ENCODE measurements at regions not wholly inside any gene's neighbourhood (a gene's known extent, or its start where the extent isn't known, plus 50 kb on each side); places are given as distances from the start of the nearest gene placed in this dataset.
"Not testable (repeated sequence)": the region's sequence is repeated elsewhere in the genome, so short reads cannot be mapped to it uniquely, and the experiment has no call there.

DNA sequence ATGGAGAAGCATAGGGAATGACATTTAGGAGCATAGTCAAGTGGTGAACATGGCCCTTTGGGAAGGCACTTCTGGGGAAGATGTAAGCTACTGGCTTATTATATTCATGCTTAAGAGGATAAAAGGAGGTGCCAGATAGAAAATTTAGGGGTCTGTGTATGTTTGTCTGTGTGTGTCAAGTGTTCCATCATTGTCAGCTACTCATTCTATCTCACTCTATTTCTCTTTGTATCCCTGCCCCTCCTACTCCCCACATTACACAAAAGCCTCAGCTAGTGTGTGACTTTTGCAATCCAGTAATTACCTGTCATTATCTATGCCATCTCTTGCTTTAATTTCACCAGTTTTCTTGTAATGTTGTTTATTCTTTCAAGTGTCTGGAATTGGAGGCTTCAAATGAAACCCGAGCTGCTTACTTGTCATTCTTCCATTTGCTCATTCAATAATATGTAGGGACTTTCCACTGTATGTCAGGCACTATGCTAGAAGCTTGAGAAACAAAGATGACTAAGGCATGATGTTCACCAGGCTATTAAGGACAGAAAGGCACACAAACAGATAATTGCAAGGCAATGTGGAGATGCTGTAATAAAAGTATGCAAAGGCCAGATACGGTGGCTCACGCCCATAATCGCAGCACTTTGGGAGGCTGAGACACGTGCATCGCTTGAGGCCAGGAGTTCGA is 229.8 kb upstream of the TEX13C start:
- intact Hi-C loops (cut with micrococcal nuclease): no loop called here

DNA sequence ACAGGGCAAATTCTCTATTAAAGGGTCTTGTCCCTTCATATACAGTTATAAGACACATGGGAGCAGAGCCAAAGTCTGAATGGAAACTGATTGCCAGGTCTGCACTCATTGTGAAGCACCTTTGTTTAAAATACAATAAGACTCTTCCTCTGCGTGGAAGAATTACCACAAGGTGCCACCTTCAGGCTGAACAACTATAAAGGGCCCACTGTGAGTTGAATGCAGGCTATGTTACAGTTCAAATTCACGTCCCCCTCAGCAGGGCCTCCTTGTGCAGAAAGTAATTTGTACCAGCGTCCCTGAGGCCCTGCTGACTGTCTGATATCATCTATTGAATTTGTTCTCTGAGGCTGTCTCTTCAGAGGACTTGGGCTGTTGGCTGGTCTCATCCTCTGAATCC is 225.8 kb upstream of the TEX13C start:
- intact Hi-C loops (cut with micrococcal nuclease): no loop called here

DNA sequence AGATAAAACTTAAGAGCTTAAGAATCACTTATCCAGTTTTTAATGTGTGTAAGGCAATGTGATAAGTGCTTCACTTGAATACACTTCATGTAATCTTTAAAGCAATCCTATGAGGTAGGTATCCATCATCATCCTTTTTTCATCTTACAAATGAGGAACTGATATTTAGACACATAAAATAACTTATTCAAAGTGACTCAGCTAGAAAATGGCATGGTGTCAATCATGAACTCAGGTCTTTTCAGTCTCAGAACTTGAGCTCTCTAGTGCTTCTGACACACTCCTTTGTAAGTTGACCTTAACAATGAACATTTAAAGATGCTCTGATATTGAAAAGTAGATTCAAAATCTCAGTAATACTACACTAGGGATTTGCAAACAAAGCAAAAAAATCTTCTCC is 224.8 kb upstream of the TEX13C start:
- intact Hi-C loops (cut with micrococcal nuclease): no loop called here

DNA sequence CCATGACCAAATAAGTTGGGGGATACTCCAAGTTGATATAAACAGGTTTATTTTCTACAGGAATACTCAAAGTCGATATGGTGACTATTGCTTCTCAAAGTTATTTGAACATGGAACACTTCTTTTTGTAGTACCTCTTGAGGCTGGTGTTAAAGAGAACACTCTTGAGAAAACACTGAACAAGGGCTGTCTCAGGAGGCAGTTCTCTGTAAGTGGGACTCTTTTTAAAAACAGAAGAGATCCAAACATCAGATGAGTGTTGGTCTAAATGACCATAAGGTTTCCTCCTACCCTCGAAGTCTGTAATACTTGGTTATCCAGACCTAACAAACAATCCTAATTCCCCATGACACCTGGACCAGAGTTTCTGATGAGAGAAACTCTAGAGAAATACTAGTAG is 223.2 kb upstream of the TEX13C start:
- intact Hi-C loops (cut with micrococcal nuclease): no loop called here

DNA sequence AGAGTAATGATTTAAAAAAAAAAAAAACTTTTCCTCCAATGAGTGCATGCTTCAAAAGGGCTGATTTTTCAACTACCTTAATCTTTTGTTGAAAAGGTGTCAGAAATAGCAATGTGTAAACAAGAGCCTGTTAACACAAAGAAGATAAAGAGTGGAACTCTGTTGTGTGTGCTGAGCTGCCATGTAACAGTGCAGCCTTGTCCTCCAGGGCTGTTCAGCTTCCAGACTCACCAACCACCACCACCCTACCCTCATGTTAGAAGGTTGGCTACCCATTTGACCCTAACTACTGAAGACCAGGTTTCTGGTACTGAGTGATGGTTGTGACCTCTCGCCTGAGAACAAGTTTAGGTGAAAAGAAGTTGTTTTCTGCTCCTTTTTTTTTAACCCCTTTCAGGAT is 222.8 kb upstream of the TEX13C start:
- intact Hi-C loops (cut with micrococcal nuclease): no loop called here

DNA sequence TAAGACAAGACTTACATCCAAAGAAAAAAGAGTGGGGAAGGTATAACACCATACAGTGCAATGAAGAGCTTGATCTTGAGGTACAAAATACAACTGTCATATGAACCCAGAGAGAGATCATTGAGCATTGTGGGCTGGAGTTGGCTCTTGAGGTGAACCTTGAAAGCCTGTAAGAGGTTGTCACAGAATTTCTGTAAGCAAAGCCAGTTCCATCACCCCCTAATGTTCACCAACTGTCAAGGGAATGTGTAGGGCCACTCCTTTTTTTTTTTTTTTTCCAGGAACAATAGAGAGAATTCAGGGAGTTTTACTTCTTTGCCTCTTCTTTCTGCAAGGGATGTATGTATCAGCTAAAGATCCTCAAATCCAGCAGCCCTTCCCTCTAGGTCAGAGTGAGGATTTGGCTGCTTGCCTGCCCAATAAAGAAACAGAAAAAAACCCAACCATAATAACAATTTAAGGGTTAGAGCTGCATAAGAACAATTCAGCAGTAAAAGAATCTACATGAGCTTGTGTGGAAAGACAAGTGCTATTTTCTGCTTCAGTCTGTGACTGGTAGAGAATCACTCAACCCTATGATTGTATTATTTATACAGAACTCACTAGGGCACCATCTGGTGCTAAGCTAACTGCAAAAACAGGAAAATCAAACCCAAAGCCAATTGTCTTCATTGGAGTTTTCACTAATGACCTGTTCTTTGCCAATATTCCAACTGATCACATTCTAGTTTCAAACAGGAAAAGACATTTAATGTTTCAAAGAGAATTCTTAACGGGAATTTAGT is 217.5 kb upstream of the TEX13C start:
- intact Hi-C loops (cut with micrococcal nuclease): no loop called here

DNA sequence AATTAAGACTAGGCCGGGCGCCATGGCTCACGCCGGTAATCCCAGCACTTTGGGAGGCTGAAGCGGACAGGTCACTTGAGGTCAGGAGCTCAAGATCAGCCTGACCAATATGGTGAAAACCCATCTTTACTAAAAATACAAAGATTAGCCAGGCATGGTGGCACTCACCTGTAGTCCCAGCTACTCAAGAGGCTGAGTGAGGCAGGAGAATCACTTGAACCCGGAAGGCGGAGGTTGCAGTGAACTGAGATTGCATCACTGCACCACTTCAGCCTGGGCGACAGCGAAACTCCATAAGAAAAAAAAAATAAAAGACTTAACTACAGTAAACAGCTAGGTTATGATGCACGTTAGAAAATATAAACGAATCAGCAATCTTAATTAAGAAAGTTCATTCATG is 216.0 kb upstream of the TEX13C start:
- intact Hi-C loops (cut with micrococcal nuclease): no loop called here

DNA sequence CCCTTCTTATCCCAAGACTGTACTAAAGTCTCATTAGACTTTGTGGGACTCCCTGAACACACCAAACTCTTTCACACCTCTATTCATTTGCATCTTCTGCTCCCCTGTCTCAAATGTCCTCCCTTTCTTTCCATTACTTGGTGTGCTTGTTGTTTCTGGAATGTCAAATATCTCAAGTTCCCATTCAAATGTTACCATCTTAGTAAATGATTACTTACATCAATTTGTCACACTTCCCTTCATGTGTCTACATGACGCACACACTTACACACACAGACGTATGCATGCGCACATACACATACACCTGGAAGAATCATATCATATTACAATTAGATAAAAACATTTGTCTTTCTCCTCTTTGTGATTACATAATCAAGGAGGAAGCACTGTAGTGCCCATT is 210.8 kb upstream of the TEX13C start:
- intact Hi-C loops (cut with micrococcal nuclease): no loop called here

DNA sequence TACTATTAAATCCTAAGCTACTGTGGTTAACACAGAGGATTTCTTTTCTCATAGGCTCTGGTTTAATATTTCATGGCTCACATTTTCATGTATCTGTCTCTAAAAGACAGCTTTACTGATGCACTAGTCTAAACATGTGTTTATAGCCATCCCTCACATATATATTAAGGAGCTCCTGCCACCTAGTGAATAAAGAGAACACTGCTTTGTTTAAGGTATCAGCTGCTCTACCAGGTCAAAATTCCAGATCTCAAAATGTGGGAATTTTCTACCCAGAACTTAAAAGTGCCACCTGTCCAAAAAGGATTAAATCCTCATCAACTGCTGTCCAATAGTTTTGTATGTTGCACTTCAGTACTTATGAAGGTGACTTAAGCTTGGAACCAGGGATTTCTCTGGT is 188.5 kb upstream of the TEX13C start:
- intact Hi-C loops (cut with micrococcal nuclease): loop anchor here (5.0 kb wide), 1 partner anchor 724 kb away; no protein-coding TSS in a partner anchor

DNA sequence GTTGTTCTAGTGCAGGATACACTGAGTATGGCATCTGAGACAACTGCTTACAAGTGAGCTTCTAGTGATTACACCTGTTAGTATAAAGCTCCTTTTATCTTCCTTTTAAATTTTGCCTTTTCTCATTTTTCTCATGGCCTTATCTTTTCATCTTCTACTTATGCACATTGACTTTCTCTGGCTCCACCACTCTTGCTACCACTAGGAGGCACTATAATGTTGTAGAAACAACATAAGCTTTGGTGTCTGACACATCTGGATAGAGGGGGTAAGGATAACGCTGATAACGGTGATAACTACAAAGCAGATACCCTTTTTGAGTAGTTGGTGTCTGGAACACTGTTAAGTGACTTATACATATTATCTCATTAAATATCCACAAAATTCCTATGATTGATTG is 187.4 kb upstream of the TEX13C start:
- intact Hi-C loops (cut with micrococcal nuclease): loop anchor here (5.0 kb wide), 1 partner anchor 725 kb away; no protein-coding TSS in a partner anchor

DNA sequence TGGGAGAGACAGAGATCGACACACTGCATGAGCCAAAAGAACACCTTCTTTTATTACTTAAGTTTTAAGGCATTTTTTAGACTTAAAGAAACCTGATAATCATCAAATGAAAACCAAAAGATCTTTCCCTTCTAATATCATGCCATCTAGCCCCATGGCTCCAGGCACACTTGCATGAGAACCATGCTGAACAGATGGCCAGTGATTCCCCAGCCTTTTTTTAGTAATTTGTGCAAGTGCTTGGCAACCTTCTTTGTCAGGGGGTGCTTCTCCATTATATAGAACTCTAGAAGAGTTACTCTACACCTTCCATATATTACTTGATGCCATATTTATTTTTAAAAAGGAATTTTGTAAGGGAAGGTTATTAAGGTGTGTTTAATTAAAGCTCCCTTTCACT is 182.2 kb upstream of the TEX13C start:
- intact Hi-C loops (cut with micrococcal nuclease): no loop called here

DNA sequence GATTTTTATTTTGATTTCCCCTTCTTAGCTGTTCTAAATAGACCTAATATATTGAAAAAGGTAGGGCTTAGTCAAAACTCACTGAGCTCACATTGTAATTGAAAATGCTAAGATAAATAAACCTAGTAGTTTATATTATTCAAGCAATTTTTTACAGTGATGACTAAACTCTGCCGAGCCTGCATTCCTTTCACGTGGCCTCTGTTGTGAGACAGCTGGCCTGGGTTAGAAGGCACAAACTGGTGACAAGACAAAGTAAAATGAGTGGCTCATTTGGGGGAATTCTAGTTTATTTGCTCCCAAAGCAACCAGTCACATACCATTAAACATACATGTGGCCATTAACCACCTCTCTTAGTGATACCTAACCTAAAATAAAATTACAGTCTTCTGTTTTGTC is 169.4 kb upstream of the TEX13C start:
- intact Hi-C loops (cut with micrococcal nuclease): no loop called here

DNA sequence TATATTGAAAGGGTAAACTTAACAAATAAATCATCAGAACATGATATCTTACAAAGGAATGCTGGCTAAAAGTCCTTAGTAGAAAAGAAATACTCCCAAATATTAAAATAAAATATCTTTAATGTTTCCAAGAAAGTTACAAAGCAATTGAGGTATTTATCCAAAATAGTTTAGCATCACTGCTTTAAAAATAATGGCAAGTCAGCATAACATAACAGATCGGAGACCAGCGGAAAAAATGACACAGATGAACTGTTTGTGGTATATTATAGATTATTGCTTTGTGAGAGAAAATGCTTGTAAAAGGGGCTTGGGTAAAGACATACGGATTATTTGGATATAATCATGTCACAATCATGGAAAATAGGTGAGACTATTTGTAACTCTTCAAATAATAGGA is 168.5 kb upstream of the TEX13C start:
- intact Hi-C loops (cut with micrococcal nuclease): no loop called here

DNA sequence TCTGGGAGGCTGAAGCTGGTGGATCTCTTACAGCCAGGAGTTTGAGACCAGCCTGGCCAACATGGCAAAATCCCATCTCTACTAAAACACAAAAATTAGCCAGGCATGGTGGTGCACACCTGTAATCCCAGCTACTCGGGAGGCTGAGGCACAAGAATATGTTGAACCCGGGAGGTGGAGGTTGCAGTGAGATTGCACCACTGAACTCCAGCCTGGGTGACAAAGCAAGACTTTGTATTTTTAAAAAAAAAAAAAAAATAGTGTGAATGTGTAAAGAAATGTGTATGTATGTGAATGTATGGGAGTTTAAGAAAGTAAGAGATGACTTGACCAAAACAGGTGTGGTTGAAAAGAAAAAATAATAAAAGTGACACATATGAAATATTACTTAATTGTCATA is 167.7 kb upstream of the TEX13C start:
- intact Hi-C loops (cut with micrococcal nuclease): no loop called here

DNA sequence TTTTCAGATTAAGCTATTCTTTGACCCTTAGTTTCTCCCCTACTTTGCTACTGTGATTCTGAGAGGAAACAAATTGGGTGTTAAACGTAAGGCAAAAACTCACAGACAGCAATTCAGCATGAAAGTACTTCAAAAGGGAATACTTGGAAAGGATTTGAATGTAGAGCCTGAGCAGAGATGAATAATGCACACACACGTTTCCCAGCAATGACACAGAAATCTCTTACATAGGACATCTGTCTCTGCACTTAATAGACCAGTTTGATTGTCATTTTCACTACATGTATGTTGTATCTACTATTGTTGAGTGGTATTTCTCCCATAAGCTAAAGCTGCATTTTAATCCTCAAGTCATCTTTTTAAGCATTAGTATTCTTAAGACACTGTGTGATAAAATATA is 166.1 kb upstream of the TEX13C start:
- intact Hi-C loops (cut with micrococcal nuclease): no loop called here

DNA sequence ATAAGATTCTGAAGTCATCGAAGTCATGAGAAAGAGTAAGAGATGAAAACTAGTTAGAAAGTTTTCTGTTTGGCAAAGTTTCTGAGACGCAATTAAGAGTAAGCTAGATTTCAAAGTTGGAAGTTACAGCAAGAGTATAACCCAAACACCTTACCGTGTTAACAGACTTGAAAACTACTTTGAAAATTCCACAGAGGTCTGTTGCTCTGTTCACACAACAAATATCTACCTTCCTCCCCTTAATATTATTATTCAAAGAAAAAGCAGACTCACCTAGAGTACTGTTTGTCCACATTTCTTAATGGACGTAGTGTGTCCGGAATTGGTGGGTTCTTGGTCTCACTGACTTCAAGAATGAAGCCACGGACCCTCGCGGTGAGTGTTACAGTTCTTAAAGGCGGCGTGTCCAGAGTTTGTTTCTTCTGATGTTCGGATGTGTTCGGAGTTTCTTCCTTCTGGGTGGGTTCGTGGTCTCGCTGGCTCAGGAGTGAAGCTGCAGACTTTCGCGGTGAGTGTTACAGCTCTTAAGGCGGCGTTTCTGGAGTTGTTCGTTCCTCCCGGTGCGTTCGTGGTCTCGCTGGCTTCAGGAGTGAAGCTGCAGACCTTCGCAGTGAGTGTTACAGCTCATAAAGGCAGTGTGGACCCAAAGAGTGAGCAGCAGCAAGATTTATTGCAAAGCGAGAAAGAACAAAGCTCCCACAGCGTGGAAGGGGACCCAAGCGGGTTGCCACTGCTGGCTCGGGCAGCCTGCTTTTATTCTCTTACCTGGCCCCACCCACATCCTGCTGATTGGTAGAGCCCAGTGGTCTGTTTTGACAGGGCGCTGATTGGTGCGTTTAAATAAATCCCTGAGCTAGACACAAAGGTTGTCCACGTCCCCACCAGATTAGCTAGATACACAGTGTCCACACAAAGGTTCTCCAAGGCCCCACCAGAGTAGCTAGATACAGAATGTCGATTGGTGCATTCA is 165.1 kb upstream of the TEX13C start:
- intact Hi-C loops (cut with micrococcal nuclease): not testable (repeated sequence)

DNA sequence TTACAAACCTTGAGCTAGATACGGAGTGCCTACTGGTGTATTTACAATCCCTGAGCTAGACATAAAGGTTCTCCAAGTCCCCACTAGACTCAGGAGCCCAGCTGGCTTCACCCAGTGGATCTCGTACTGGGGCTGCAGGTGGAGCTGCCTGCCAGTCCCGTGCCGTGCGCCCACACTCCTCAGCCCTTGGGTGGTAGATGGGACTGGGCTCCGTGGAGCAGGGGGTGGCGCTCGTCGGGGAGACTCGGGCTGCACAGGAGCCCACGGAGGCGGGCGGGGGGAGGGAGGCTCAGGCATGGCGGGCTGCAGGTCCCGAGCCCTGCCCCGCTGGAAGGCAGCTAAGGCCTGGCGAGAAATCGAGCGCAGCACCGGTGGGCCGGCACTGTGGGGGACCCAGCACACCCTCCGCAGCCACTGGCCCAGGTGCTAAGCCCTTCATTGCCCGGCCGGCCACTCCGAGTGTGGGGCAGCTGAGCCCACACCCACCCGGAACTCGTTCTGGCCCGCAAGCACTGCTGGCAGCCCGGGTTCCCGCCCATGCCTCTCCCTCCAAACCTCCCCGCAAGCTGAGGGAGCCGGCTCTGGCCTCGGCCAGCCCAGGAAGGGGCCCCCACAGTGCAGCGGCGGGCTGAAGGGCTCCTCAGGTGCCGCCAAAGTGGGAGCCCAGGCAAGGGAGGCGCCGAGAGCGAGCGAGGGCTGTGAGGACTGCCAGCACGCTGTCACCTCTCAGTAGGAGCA is 164.2 kb upstream of the TEX13C start:
- intact Hi-C loops (cut with micrococcal nuclease): not testable (repeated sequence)

DNA sequence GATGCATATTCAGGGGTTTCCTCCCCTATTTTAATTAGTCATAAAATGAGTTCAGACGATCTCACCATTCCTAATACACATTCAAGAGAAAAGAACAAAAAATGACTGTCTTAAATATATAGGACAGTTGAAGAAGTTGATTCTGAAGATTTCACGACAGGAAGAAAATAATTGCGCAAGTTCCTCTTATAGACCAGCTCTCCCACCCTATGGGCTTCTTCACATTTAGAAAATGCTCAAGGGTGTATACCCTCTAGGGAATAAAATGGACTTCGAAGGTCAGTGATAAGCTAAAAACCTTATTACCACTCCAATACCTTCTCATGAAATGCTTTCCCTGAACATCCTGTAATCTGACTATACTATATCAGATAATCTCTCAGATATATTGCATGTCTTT is 149.2 kb upstream of the TEX13C start:
- intact Hi-C loops (cut with micrococcal nuclease): no loop called here

DNA sequence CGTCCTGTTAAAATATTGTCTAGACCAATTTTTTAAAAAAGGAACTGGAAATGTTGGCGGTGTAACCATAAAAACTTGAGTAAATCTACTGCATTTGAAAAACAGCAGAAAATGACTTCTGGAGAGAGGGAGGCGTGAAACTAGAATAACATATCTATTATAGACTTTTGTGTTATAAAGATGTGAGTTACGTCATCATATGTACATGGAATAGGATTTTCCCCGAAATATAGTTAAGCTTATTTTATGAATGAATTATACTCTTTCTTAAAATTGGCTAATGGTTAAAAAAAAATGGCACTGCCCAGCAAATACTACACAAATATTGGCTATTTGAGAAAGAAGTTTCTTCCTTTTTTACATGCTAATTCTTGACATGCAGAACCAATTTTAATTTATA is 147.1 kb upstream of the TEX13C start:
- intact Hi-C loops (cut with micrococcal nuclease): no loop called here

DNA sequence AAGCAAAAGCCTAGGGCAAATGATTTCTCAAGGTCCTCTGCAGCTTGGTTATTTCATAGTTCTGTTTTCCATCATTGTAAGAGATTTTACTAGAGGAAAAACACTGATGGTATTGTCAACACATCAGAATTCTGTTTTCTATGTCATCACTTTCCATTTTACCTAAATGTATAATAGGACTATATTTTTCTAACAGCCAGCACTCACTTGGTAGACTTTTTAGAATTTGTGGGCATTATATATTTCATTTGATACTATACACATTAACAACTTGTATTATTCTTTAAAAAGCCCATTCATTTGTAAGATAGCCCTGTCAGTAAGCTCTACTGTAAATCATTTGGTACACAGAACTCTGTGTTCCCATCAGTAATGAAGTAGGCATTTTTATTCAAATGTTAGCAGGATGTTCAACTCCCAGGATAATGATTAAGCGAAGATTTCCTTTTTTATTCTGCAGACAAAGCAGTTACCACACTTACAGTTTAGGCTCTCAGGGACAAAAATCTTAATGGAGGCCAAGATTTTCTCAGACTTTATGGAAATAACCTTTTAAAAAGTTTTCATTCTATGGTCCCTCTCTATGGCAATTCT is 143.6 kb upstream of the TEX13C start:
- intact Hi-C loops (cut with micrococcal nuclease): no loop called here

DNA sequence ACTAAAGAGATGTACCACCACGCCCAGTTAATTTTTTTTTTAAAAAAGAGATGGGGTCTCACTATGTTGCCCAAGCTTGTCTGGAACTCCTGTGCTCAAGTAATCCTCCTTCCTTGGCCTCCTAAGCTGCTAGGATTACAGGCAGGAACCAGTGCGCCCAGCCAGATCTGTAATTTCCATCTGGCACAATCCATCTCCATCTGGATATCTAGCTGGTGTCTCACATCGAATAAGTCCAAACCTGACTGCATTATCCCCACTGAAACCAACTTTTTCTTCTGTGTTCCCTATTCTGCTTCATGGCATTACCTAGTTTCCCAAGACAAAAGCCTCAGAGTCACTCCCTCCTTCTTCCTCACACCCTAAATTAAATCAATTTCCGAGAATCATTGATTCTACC is 125.8 kb upstream of the TEX13C start:
- intact Hi-C loops (cut with micrococcal nuclease): no loop called here

Measured in T-helper 2 cell treated with Interferon-gamma antibody and Interleukin-4, amounts not matched to agents 100 ng/mL and 5 ng/mL, for 36 hours (primary cell).